Left ventricle myocardium superior (tissue), 1 donor: ENCODE measurements at regions not wholly inside any gene's neighbourhood (a gene's known extent, or its start where the extent isn't known, plus 50 kb on each side); places are given as distances from the start of the nearest gene placed in this dataset.
"Not testable (repeated sequence)": the region's sequence is repeated elsewhere in the genome, so short reads cannot be mapped to it uniquely, and the experiment has no call there.

Experiments used
- ATAC-seq: fragments of 200-7000 bp; cut with Tn5 transposase; one replicate; pipeline ENCODE4 v1.9.1; 2020; ENCODE audit warnings: mild to moderate bottlenecking, moderate library complexity
- DNase-seq: peaks from one replicate; pipeline ENCODE4 v3.0.0-alpha.2; 2020
- intact Hi-C: fragments of 100-400 bp; cut with micrococcal nuclease; formaldehyde crosslinking; loops from one replicate; pipeline ENCODE4 v1.11.0; 2022
- donor health status: DM: no; HTN: yes; CAD: no; lungs with severe emphysema.

DNA sequence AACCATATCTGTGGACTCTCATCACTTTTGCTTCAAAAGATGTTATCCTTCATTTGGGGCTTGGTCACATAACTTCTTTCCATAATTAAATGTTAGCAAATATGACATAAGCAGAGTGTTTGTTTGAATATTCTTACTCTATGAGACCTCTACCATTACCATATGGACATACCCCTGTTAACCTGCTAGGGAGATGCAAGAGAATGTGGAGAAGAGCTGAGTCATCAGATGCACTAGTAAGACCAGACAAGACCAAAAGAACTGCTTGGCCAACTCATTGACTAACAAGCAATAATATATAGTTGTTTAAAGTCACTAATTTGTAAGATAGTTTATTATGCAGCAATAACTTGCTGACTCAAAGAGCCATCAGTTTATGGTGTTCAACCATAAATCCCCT, 652.9 kb downstream of the SMARCA1 start:
- ATAC-seq, result no peak
- intact Hi-C loops, result no loop called here
- no peak for DNase-seq

DNA sequence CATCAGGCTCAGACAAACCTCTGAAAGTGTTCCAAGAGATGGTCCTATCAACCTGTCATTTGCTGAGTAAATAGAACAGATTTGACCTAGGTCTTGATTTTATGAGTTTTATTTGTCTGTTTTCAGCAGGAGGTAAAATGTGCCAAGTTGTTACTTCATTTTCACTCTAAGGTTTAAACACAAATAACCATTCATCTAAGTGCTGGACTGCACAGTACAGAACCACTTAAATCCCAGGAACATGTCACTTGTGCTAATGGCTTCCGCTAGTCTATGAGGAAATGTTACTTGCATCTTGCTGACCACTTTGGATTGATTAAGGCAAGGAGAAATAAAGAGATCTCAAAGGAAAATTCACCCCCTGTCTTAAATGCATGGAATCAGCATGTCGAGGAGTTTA, 660.7 kb downstream of the SMARCA1 start:
- no peak for ATAC-seq
- DNase-seq, result no peak
- intact Hi-C loops, result no loop called here

DNA sequence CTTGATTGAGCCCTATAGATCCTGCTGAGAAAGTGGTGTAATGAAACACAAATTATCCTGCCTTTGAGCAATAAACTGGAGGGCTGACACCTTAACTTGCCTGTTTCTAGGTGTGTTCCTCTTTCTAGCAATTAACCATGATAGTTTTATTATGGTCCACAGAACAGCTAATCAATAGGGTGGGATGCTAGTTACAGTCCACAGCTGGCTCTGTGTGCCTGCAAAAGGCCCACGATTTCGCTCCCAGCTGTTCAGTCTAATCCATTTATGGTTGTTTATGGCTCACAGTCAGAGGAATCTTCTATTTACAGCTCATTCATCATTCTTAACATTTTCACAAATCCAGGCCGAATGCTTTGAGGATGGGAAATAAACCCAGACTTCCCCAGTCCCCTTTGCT, 674.9 kb downstream of the SMARCA1 start:
- no peak for ATAC-seq

DNA sequence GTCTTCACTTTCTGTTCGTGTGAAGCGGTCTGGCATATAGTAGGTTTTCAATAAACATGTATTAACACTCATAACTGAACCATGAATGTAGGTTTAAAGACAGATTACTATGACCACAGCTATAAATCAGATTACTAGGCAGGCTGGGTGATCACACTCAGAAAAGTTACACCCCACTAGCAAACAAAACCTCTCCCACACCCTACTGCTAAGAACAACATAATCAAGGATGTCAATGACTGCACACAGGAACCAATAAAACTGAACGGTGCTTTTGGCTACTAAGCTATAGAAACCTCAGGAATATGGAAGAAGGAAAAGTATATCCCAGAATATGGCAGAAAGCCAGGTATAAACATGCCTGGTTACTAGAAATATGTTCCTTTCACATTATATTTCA, 676.9 kb downstream of the SMARCA1 start:
- no peak for DNase-seq

More for the DNA sequence above, 674.9 kb downstream of the SMARCA1 start:
- DNase-seq, result no peak
- intact Hi-C loops, result no loop called here

DNA sequence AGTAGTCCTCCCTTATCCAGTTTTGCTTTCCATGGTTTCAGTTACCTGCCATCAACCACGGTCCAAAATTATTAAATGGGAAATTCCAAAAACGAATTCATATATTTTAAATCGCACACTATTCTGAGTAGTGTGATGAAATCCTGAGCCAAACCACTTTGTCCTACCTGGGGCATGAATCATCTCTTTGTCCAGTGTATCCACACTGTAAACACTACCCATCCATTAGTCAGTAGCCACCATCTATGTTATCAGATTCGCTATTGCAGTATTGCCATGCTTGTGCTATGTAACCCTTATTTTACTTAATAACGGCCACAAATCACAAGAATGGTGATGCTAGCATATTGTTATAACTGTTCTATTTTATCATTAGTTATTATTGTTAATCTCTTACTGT, 704.6 kb downstream of the SMARCA1 start:
- ATAC-seq (no peak), DNase-seq (no peak)
- intact Hi-C loops, result no loop called here

More for the DNA sequence above, 676.9 kb downstream of the SMARCA1 start:
- no peak for ATAC-seq
- intact Hi-C loops, result no loop called here

DNA sequence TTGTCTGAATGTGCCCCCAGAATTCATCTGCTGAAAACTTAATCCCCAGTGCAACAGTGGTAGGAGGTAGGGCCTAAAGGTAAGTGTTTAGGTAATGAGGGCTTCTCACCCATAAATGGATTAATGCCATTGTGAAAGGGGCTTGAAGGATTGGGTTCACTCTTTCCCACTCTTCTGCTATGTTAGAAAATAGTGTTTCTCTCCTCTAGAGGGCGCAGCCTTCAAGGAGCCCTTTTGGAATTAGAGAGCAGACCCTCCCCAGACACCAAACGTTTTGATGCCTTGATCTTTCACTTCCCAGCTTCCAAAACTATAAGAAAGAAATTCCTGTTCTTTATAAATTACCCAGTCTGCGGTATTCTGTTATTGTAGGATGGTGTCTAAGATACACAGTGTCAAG, 706.4 kb downstream of the SMARCA1 start:
- ATAC-seq (no peak), DNase-seq (no peak)
- intact Hi-C loops, result no loop called here

DNA sequence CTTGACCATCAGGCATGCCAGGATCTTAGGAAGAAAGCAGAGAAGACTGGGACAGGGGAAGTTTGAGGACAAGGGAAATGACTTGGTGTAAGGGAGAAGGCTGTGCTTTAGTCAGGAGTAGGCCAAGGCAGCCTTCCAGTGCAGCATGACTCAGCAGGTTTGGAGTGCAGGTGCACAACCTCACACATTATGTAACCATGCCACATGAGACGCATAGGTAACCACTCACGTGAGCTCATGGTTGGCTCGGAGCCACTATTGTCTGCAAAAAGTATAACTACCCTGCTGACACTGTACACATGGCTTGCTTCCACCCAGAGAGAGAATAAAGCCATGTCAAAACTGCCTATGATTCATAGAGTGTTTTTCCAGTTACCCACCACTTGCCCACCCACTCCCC, 715.9 kb downstream of the SMARCA1 start:
- intact Hi-C loops, result no loop called here
- no peak for ATAC-seq

DNA sequence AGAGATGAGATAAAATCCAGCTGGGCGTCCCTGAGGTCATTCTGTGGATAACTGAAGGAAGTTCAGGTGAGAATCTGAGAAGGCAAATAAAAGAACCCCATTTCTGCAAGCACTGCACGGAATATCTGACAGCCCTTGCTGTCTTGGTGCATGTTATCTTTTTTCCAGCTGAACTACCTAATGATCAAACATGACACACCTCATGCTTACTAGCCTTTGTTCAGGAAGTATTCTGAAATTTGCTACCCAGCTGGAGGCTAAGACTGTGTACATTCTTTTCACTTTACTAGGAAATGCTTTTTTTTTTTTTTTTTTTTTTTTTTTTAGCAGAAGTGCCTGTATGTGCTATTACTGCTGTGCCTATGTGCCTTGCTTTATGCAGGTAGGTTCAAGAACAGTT, 718.1 kb downstream of the SMARCA1 start:
- intact Hi-C loops, result no loop called here
- ATAC-seq (no peak), DNase-seq (no peak)

More for the DNA sequence above, 715.9 kb downstream of the SMARCA1 start:
- no peak for DNase-seq

DNA sequence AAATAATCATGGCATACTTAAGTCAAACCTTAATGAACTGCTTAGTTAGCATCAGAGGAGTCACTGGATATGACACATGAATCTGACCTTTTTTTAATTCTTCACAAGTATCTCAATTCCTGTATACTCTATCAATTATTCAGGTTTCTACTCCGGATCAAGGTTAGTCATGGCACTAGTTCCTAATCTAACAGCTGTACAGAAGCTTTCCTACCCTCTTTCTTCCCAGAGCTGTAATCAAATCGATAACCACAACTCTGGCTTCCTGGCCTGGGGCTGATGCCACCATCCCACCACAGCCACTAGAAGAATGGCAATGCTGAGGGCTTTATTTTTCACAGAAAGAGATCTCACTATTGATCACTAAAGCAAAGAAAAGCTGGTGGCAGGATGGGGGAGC, 718.5 kb downstream of the SMARCA1 start:
- DNase-seq (no peak), ATAC-seq (no peak)
- intact Hi-C loops, result no loop called here

DNA sequence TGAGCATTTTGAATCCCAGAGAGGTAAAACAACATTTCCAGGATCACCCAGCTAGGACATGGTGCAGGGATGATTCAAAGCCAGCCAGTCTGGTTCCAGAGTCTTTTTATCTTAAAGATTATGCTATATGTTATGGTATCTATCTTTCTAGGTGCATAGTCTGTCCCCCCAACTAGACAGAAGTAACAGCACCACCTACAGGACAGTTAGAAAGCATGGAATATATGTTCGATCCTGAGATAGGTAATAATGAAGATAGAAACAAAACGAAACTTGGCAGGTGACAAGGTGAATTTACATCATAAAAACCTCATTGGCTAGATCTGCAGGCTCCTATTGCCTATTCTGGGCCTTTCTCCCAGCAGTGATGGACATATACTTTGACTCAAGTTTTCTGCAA, 723.2 kb downstream of the SMARCA1 start:
- no peak for DNase-seq
- intact Hi-C loops, result no loop called here
- ATAC-seq, result no peak

DNA sequence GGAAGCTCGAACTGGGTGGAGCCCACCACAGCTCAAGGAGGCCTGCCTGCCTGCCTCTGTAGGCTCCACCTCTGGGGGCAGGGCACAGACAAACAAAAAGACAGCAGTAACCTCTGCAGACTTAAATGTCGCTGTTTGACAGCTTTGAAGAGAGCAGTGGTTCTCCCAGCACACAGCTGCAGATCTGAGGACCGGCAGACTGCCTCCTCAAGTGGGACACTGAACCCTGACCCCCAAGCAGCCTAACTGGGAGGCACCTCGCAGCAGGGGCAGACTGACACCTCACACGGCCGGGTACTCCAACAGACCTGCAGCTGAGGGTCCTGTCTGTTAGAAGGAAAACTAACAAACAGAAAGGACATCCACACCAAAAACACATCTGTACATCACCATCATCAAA, 730.9 kb upstream of the ACTRT1 start:
- DNase-seq, intact Hi-C loops, ATAC-seq: not testable (repeated sequence)

DNA sequence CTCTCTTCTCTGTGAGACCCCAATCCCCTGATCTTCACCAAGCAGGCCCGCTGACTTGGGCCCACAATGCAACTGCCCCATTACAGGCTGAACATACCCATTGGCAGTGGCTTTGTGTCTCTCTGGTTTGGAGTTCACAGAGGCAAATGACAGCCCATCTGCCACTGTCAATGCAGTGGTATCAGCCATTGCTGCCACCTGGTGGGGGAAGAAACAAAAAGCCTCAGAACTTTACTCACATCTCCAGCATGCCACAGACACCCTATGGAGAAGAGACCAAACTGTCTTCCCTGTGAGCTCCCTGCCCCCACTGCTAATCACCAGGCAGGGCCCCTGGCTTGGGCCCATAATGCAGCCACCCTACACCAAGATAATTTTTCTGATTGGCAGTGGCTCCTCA, 729.3 kb upstream of the ACTRT1 start:
- no peak for ATAC-seq
- intact Hi-C loops, result no loop called here
- no peak for DNase-seq

DNA sequence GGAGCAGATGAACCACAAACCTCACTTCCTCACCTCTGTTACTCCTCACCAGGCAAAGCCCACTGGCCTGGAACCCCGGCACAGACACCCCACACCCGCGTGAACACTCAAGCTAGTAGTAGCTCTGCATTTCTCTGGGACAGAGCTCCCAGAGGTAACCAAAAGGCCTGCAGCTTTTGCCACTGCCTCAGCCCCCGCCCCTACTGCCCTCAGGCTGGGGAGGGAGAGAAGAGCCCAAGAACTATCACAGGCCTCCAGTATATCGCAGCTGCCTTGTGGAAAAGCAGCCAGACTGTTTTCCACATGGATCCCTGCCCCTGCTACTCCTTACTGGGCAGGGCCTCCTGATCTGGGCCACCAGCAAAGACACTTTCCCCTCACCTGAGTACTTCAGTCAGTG, 728.7 kb upstream of the ACTRT1 start:
- intact Hi-C loops, result no loop called here
- DNase-seq (no peak), ATAC-seq (no peak)

DNA sequence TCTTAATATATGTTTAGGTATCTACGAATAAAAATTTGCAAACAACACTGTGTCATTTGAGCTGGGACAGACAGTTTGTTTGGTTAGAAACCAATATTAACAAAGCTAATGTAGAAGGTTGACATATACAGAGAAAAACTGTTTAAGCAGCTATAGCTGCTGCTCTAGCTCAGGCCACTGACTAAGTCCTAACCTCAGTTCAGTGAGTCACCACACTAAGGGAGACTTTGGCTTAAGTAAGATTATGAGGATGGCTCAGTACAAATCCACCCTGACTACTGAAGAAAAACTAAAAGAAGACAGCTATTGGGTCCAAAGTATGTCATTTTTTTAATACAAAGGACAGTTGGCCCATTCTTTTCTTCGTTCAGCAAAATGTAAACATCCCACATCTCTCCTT, 717.3 kb upstream of the ACTRT1 start:
- DNase-seq (no peak), ATAC-seq (no peak)
- intact Hi-C loops, result no loop called here

DNA sequence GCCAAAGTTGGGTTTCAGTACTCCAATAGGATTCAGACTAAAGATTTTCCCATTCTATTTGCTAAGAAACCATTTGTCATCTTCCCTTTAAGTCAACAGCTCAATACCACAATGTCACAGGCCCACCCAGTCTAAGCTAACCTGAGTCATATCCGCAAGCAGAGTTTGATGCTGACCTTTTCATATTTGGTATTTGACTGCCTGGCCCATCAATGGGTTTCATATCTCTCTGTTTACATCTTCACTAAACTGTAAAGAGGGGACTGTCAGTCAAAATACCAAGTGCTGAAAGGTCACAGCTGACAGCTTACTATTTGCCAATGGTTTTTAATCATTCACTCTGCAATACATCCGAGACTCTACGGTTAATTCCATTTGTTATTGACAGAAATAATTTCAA, 707.5 kb upstream of the ACTRT1 start:
- DNase-seq (no peak), ATAC-seq (no peak)
- intact Hi-C loops, result no loop called here

DNA sequence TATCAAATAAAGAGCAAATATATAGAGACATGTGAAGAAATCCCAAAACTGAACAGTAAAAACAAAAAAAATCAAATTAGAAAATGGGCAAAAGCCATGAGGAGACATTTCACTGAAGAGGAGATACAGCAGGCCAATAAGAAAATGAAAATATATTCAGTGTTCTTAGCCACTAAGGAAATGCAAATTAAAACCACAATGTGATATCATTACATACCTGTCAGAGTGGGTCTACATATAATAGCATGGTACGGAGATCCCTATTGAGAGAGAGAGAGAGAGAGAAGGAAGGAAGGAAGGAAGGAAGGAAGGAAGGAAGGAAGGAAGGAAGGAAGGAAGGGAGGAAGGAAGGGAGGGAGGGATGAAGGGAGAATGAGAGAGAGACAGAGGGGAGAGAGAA, 707.0 kb upstream of the ACTRT1 start:
- intact Hi-C loops, result no loop called here
- no peak for ATAC-seq
- no peak for DNase-seq

DNA sequence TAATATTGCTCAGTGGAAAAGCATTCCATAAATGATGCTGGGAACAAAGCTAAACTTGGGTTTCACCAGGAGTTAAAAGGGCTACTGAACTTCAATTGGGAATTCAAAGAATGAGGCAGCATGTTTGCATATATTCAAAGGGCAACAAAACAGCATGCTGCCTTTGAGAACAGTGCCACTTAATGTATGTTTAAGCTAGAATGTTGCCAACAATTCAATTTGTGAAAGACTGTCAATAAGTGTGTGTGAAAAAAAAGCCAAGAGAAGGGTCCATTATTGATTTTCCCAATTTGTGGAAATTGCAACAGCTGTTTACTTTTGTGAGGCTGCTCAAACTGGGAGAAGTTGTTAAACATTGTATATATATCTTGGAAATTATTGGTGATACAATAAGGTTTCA, 701.9 kb upstream of the ACTRT1 start:
- intact Hi-C loops, result no loop called here
- no peak for ATAC-seq
- DNase-seq, result no peak

DNA sequence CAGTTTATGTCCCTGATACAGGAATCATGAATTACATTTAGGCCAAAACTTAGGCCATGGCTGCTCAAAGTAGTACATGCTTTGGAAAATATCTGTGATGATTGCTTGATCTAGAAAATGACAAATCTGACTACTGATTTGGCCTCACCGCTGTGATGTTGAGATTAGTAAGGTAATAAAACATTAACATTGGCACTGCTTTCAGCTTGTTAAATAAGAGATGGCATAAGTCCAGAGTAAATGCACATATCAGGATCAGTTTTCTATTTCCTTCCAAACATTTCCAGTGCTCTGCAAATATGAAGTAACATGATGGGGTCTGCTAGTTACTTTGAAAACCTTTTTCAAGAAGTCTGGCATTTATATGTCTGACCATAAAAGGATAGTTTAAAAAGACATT, 687.3 kb upstream of the ACTRT1 start:
- ATAC-seq, result no peak
- intact Hi-C loops, result no loop called here
- DNase-seq, result no peak

DNA sequence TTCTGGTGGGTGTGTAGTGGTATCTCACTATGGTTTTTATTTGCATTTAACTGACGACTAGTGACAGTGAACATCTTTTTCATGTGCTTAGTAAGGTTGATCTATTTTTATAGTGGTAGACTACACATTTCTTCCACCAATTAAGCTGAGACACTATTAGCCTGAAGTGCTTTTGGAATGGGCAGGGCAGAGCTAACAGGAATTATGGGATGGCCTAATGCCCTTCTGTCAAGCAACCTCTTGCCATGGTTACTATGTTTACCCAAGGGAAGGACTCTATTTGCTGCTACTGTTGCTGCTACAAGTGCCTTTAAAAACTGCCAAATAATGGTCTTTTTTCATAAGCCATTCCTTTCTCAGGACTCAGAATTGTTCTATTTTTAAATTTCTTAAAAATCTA, 676.7 kb upstream of the ACTRT1 start:
- ATAC-seq (no peak), DNase-seq (no peak)
- intact Hi-C loops, result no loop called here

DNA sequence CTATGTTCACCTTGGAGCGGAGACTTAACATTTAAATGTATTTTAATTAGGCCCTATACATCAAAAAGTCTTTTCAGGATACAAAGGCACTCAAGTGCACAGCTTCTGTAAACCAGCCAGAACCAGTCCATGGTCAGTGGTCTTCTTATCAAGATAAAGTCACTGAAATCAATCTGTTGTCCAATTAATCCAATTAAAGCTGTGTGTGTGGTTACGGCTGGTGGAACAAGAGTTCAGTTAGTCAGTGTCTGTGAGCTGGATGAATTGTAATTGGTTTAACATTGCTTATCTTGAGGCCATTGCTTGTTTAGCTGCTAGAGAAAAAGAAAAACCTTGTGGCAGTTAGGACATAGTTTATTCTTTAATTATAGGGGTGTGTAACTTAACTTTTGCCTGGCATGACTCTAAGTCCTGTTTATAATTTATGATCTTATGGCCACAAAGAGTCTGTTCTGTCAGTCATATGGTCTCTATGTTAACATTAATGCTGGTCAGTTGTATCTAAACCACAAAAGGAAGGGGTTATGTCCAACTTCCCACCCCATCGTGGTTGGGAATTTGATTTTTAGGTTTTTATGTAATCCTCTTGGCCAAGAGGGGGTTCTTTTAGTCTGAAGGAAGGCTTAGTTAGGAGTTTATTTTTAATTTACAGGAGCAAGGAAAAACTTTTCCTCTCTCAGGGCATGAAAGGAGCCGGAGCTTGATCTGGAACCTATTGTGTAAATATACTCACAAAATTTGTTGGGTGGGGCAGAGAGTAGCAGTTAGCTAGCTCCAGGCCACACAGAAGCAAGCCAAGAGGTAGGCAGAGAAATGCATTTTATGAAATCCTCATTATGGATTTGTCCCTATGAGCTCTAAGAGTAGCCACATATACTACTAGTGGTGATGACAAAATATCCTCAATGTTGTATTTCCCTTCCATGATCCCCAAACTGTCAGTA, 665.7 kb upstream of the ACTRT1 start:
- no peak for ATAC-seq
- DNase-seq, result no peak
- intact Hi-C loops, result no loop called here

DNA sequence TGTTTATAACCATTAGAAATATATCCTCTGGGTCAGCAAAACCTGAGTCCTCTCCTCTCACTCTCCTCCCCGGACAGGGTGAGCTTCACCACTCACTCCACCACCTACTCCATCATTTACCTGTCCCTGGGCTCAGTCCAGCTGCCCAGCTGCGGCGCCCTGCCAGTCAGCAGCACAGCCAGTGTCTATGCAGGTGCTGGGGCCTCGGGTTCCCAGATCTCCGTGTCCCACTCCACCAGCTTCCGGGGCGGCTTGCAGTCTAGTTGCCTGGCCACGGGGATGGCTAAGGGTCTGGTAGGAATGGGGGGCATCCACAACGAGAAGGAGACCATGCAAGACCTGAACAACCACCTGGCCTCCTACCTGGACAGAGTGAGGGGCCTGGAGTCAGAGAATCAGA, 662.2 kb upstream of the ACTRT1 start:
- intact Hi-C loops, result no loop called here
- DNase-seq (no peak), ATAC-seq (no peak)
